ENCODE measurements at regions not wholly inside any gene's neighbourhood (a gene's known extent, or its start where the extent isn't known, plus 50 kb on each side); places are given as distances from the start of the nearest gene placed in this dataset.
"Not testable (repeated sequence)": the region's sequence is repeated elsewhere in the genome, so short reads cannot be mapped to it uniquely, and the experiment has no call there.

- no peaks in the 10 kb centered on the region for H3K36me3 ChIP-seq
- H3K27ac ChIP-seq, result no peak overlapping the region
- no peaks in the 10 kb centered on the region for H3K27me3 ChIP-seq
- no peaks in the 10 kb centered on the region for H3K9me3 ChIP-seq
- WGBS, 2 donors, result 85 to 90% methylated on average over 8 of the region's 8 CpGs
- no peak overlapping the region for H3K4me3 ChIP-seq
- intact Hi-C loops (cut with DNase I), result no loop called here
- no peaks in the 10 kb centered on the region for H3K4me1 ChIP-seq
- no peak for TF ChIP-seq CTCF (IDR thresholded peaks at IDR 0.05)
- DNase-seq, result no peak
- ATAC-seq, result no peak
- FAIRE-seq, result no peak
Observed at GRCh38 chr2:234793212-234793785, 158.5 kb upstream of the SH3BP4 start.

DNA sequence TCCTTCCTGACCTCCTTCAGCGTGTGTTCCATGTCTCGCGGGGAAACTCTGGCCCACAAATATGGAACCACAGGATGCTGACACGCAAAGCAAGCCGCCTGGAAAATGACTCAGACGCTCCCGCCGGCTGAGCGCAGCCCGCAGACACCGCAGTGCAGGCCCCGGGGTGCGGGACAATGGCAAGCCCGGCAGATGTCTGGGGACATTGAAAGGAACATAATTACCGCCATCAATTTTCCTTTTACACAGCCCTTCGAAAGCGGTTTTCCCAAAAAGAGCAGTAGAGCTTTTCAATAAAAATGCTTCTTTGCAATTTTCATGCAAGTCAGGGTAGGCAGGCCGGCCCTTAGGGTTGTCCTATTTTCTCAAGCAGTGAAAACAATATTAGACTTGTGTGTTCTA lies 159.2 kb upstream of the SH3BP4 start:
- no peak overlapping the region for H3K4me3 ChIP-seq
- ATAC-seq, result no peak
- intact Hi-C loops (cut with DNase I), result no loop called here
- DNase-seq, result no peak
- 92 to 95% methylated on average over 18 of the region's 18 CpGs for WGBS, 2 donors
- no peak overlapping the region for H3K27ac ChIP-seq
- no peaks in the 10 kb centered on the region for H3K9me3 ChIP-seq
- H3K27me3 ChIP-seq, result no peaks in the 10 kb centered on the region
- H3K36me3 ChIP-seq, result no peaks in the 10 kb centered on the region
- no peak for FAIRE-seq
- H3K4me1 ChIP-seq, result no peaks in the 10 kb centered on the region
- no peak for TF ChIP-seq CTCF (IDR thresholded peaks at IDR 0.05)

GRCh38 chr2:234792096-234792495 lies 159.7 kb upstream of the SH3BP4 start:
- ATAC-seq; H3K27me3 ChIP-seq; H3K4me3 ChIP-seq; H3K4me1 ChIP-seq; H3K9me3 ChIP-seq; H3K36me3 ChIP-seq; DNase-seq; H3K27ac ChIP-seq; FAIRE-seq; intact Hi-C loops (cut with DNase I): not testable (repeated sequence)
- 97 to 98% methylated on average over 8 of the region's 8 CpGs for WGBS, 2 donors

DNA sequence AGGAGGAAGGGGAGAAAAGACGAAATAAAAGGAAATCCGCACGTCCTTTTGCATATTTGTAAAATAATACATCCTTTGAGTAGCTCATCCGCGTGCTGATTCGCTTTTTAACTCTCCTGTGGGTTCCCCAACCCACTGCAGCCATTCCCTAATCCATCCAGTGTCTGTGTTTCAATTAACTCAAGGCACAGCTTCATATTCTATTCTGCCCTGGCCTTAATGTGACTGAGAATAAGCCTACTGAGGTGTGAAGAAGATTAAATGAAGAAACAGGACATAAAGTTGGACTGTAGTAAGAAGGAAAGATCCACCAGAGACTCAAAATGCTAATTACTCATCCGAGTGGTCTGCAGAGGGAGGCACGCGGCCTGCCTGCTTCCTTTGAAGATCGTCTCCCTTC lies 161.4 kb upstream of the SH3BP4 start:
- no peak for TF ChIP-seq CTCF (IDR thresholded peaks at IDR 0.05)
- no peak overlapping the region for H3K27ac ChIP-seq
- no peak overlapping the region for H3K4me3 ChIP-seq
- intact Hi-C loops (cut with DNase I), result no loop called here
- H3K36me3 ChIP-seq, result no peaks in the 10 kb centered on the region
- 91 to 95% methylated on average over 10 of the region's 10 CpGs for WGBS, 2 donors
- no peaks in the 10 kb centered on the region for H3K9me3 ChIP-seq
- FAIRE-seq (no peak), DNase-seq (no peak), ATAC-seq (no peak)
- H3K27me3 ChIP-seq, result no peaks in the 10 kb centered on the region
- no peaks in the 10 kb centered on the region for H3K4me1 ChIP-seq

DNA sequence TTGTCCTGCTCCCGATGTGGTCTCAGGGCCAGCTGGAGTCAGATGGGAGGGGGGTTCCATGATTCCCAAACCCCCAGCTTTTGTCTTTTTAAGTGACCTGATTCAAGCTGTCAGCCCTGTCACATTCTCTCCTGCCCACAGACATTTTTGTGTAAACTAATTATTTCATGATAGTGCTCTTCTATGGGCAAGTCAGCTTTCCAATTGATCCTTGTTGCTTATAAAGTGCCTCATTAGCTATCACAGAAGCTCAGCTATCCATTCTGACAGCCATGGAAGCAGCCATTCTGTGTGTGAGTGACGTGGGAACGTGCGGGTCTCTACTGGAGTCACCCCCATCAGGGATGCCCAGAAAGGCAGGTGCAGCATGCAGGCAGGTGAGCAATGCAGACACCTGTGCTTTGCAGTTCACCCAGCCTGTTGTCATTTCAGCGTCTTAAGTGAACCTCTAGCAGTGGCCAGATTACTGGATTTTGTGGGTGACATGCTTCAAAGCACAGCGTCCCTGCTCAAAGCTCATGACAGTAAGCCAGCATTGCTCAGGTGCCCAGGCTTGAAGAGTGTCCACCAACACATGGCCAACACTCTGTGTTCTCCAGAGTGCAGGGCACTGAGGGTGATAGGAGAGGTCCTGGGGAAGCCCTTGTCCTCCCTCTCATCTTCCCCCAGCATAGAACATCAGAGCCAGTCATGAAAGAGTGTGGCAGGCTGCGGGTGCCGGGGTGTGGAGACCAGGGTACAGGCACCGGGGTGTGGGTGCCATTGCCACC lies 162.1 kb upstream of the SH3BP4 start:
- H3K36me3 ChIP-seq, result no peaks in the 10 kb centered on the region
- no peak overlapping the region for H3K27ac ChIP-seq
- FAIRE-seq, result no peak
- no peak for DNase-seq
- H3K4me1 ChIP-seq, result no peaks in the 10 kb centered on the region
- no peak for ATAC-seq
- no peaks in the 10 kb centered on the region for H3K27me3 ChIP-seq
- 74 to 80% methylated on average over 9 of the region's 9 CpGs for WGBS, 2 donors
- H3K4me3 ChIP-seq, result no peak overlapping the region
- no peaks in the 10 kb centered on the region for H3K9me3 ChIP-seq
- intact Hi-C loops (cut with DNase I), result no loop called here
- no peak for TF ChIP-seq CTCF (IDR thresholded peaks at IDR 0.05)

Data from pancreas (tissue), 10 donors.